A204.1 (cell line): ENCODE measurements at regions not wholly inside any gene's neighbourhood (a gene's known extent, or its start where the extent isn't known, plus 50 kb on each side); places are given as distances from the start of the nearest gene placed in this dataset.
A peak's percentile ranks its signal among the peaks of the same experiment; 100 is the strongest.
"Not testable (repeated sequence)": the region's sequence is repeated elsewhere in the genome, so short reads cannot be mapped to it uniquely, and the experiment has no call there.

Experiments
- FAIRE-seq: peaks from 2 replicates; lab custom pipeline; 2012; peaks lifted over from hg19 to GRCh38; lab: Jason Lieb, UNC

DNA sequence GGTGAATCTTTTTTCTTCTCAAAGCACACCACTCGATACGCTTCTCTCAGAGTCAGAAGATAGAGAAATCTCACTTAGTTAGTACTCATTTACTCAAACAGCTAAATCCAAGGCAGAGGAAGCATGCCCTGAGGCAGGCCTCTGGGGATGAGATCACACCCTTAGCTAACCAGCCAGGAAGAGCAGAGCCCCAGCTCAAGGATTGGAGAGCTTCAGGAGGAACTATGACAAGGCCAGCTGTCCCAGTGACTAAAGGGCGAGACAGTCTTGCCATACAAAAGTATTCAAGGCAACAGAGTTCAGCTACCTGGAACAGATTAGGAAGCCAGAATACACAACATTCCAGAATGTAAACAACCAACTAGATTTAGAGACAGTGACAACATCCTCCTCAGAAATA, 197.7 kb upstream of the CCDC196 start:
- no peak for FAIRE-seq

DNA sequence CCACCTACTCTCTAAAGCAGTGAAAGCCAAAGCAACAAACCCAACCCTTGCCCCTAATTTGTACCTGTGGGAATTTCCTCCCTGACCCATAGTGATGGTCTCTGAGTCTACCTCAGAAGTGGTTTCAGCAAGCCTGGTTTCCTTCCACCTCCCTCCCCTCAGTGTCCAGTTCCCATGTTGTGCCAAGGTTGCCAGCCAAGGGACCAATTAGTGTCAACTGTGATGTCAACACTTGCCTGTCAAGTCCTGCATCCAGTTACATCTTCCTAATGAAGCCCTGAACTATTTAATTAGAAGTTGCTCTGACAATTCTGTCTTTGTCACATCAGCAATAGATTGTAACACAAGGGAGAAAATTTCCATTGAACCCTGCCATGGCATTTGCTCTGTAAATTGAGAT, 194.4 kb upstream of the CCDC196 start:
- FAIRE-seq: no peak

DNA sequence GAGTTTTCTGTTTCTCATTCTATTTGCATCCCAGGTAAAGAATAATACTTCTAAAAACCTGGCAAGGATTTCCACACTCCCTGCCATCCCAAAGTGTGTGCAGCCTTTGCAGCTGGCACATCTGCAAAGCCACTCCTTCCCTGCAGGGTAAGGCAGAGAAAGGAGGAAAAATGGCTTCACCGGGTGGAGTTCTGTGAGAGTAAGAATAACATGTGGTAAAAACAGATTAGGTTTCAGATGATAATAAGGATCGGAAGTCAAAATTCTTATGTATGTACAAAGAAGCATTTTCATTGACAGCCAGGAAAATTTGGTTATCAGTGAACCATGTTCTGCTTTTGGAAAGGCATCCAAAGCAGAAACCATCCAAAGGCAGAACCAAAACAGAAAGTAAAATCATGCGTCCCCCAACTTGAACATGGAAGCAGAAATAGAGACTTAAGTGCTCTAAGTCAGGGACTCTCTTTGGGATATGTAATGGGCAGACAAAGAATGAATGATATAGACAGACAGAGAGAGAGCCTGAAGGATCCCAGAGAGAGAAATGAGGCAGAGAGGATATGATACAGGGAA, 192.6 kb upstream of the CCDC196 start:
- FAIRE-seq: no peak

DNA sequence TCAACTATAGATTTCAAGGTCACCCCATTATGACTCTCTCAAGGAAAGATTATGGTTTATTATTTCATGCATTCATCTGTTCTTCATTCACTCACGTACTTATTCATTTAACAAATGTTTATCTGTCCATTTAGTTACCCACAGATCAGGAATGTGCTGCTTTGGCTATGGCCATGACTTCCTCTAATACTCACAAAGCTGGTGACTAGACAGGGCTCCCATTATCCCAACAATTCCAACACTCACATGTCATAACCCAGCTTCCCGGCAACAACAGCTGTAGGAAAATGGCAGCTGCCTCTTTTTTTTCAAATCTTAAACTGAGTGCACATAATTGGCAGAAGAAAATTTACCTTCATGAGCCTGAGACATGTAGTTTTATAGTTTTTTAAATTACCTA, 190.8 kb upstream of the CCDC196 start:
- no peak for FAIRE-seq

DNA sequence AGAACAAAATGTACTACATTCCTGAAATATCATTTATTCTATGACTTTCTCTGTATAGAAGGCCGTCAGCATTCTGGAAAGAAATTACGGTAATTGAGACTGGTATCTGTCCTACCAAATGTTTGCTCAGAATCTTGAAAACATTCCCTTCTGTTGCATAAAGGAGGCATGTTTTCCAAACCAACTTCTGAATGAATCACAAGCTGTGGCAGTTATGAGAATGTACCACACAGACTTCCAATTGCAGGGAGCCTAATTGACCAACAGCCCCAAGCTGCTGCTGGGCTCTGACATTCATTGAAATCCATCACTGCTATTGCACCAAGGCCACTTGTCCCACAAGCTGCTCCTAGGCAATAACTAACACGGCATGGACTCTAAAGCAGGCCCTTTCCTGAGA, 185.3 kb upstream of the CCDC196 start:
- FAIRE-seq: no peak

DNA sequence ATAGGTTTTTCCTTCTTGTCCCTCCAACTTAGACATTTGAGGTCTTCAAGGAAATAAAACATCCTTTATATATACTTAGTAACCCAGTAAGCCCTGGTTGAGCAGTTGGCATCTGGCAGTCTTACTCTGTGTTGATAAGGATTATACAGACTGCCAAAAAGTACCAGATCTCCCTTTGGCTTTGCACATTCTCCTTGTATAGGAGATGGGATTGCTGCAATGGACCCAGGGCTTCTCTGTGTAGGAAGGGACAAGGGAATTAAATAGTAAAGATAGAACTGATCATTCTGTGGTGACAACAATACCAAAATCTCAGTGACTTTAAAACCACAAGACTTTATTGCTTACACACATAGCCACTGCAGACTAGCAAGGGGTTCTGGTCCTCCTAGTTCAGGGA, 180.1 kb upstream of the CCDC196 start:
- no peak for FAIRE-seq

DNA sequence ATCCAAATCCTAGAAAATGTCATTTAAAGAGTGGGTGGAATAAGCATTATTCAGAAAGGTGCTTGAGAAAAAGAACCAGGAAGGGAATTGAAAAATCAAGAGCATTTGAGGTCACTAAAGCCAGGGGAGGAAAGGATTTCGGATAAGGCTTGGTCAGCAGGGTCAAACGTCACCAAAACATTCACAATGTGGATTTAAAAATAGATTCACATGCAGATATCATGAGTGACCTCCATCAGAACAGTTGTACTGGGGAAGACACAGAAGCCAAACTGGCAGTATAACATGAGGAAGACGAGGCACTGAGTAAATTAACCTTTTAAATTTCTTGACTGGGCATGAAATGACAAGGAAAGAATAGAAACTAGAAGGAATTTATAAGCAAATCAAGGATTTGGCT, 175.1 kb upstream of the CCDC196 start:
- FAIRE-seq: no peak

DNA sequence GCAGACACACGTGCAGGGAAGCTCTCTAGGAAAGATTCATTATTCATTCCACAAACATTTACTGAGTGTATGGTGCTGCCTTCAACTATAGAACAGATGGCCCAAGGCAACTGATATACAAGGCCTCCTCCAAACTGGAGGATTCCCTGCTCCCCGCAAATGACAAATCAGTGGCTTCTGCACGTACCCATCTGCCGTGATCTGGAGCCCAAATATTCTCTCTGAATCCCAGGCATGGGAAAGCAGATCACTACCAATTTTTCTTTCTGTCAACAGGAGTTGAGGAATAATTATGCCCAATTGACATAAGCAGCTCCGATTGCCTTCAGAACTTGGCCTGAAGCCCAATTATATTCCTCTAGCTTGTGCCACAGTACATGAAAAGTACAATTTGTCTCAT, 174.2 kb upstream of the CCDC196 start:
- FAIRE-seq: no peak

DNA sequence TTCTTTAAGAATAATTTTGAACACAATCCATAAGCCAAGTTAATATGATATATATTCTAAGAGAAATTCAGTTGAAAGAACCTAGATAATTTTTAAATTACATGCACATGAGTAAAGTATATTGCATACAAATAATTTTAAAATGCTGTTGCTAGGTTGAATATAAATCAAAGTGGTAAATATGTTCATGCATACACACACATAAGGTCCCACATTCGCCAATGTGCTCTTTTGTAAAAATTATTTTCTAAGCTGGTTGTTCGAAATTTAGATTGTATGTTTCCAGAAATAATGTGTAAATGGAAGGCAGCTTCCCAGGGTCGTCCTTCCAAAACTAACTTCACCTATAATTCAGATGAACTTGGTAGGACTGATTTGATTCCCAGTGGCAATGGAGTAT, 173.7 kb upstream of the CCDC196 start:
- no peak for FAIRE-seq

DNA sequence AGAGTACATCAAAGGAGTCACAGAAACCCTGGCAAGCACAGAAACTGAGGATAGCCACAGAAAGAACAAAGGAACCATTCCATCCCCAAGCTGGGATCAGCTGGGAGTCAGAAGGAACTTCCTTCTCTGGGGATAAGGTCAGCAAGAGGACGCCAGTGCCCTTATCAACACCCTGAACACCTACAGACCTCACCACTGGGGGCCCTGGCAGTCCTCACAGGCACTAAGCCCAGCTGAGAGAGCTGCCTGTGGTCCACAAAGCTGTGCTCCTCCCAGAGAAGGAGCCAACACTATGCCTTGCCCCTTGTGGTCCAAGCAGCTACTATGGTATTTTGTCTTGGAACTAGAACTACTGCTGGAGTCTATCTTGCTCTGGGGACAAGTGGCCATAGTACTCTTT, 171.1 kb upstream of the CCDC196 start:
- FAIRE-seq: no peak

DNA sequence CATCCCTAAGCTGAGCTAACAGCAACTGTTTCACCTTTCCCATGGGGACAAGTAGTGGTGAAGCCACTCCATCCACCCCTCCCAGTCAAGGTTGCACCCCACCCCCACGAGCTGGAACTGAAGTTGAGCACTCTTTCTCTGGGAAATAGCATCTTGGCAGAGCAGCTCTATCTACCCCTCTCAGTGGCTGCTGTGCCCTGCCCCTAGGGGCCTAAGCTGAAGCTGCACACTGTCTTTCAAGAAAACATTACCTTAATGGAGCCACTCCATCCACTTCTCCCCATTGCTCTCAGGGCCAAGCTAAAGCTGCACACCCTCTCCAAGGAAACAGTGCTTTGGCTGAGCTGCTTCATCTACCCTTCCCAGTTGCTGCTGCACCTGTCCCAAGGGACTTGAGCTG, 170.6 kb upstream of the CCDC196 start:
- FAIRE-seq: no peak

DNA sequence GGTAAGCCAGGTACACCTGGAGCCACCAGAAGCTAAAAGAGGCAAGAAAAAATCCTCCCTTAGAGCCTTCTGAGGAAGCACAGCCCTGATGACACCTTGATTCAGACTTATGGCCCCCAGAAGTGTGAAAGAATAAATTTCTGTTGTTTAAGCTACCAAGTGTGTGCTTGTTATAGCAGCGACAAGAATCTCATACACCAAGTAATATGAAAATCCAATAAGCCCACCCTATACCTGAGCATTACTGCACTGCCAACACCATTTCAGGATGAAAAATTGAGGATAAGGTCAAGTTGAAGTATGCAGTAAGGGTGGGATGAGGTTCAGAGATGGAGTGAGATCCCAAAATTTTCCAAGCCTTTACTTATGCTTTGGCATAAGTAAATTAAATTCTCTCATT, 163.6 kb upstream of the CCDC196 start:
- FAIRE-seq: no peak

DNA sequence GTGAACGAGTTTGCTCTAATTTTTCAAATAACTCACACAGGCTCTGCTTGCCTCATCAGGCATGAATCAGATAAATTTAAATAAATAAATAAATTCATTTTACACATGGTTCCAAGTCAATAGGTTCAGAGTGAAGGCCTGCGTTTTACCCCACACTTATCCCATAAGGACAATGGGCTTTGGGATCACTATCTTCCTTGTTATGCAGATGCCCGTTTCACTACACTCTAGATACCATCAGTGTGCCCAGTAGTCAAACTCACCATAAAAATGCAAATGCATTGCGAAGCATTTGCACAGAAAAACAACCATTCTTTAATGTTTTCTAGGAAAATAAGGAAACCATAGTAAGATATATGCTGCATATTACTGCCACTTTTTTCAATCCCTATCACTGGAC, 155.9 kb upstream of the CCDC196 start:
- no peak for FAIRE-seq

DNA sequence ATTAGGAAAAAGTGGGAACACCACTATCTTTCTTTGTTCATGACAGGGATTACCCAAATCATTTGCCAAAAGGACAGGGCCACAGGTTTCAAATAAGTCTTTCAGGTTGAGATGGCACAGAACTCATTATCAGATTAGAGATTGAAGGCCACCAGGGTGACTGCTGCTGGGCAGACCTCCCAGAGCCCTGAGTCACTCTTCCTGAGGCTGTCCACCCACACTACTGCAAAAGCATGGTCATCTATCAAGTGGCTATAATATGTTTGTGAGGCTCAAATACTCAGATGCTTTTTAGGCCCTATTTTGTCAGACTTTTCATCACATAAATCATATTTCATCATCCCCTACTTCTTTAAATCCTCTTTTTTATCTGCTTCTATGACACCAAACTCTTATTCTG, 155.3 kb upstream of the CCDC196 start:
- FAIRE-seq: no peak

DNA sequence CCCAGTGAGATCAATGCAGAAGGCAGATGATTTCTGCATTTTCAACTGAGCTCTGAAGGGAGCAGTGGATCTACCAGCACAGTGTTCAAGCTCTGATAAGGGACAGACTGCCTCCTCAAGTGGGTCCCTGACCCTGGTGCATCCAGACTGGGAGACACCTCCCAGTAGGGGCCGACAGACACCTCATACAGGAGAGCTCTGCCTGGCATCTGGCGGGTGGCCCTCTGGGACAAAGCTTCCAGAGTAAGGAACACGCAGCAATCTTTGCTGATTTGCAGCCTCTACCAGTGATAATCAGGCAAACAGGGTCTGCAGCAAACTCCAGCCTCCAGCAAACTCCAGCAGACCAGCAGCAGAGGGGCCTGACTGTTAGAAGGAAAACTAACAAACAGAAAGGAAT, 152.9 kb upstream of the CCDC196 start:
- FAIRE-seq: not testable (repeated sequence)

DNA sequence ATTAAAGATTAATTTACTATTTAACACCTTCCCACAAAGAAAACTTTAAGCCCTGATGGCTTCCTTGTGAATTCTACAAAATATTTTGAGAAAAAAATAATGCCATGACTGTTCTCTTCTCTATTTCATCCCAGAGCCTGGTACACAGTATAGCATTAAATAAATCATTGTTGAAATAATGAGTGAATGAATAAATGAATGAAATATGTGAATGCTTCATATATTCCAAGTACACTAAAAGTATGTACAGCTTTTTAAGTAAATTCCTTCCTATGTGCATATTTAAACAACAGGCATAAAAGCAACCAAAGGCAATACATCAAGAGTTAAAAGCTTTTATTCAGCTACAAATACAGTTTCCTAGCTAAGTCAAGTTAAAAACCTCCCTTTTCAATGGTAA, 144.9 kb upstream of the CCDC196 start:
- no peak for FAIRE-seq

DNA sequence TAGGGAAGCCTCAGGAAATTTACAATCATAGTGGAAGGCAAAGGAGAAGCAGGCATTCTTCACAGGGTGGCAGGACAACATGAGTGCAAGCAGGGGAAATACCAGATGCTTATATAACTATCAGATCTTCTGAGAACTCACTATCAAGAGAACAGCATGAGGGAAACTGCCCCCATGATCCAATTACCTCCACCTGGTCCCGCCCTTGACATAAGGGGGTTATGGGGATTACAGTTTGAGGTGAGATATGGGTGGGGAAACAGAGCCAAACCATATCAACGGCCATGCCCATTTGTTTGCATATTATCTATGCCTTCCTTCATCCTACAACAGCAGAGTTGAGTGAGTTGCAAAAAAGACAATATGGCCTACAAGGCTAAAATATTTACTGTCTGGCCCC, 140.2 kb upstream of the CCDC196 start:
- FAIRE-seq: no peak

DNA sequence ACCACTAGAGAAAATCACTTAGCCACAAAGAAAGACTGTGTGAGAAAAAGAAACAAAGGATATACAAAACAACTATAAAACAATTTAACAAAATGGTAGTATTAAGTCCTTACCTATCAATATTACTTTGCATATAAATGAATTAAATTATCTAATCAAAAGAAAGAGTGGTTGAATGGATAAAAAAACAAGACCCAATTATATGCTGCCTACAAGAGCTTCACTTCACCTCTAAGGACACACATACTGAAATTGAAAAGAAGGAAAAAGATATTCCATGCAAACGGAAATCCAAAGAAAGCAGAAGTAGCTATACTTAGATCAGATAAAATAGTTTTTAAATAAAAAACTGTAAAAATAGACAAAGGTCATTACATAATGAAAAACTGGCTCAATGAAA, 134.9 kb upstream of the CCDC196 start:
- FAIRE-seq: no peak

DNA sequence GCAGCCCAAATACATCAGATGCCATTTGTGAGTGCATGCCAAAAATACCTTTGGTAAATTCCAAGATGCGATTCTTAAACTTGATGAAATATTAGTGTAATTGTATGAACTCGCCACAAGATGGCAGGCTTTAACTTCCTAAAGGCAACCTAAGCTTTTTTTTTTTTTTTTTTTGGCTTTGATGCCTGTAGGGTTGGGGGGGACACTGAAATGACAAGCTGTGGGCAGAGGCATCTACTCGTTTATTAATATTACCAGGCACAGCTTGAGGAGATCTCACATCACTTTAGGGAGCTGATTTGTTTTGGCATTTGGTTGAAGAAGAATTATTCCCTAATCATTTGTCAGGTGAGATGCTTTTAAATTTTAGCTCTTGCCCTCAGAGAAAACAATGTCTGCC, 126.7 kb upstream of the CCDC196 start:
- FAIRE-seq: peak; percentile 84

DNA sequence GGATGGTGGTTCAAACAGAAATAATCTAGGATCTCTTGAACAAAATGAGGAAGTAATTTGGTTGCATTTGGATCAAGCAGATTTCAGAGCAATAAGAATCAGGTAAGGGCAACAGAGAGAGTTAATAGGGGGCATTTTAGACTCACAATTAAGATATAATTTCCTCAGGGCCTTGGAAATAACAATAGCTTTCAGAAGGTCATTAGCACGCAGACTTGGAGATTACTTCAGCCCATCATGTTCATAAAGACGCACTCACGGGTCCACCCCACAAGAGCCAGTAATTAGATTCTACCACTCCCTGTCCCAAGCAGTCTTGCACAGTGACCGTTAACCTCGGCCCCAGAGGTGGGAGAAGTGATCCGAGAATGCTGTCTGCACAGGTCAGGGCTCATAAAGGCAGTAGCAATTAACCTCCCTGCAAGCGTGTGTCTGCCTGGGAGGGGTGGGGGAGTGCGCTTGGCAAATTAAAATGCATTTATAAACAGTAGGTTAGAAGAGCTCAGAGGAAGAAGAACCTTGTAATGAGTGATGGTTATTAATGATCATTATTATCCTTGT, 125.7 kb upstream of the CCDC196 start:
- FAIRE-seq: no peak

DNA sequence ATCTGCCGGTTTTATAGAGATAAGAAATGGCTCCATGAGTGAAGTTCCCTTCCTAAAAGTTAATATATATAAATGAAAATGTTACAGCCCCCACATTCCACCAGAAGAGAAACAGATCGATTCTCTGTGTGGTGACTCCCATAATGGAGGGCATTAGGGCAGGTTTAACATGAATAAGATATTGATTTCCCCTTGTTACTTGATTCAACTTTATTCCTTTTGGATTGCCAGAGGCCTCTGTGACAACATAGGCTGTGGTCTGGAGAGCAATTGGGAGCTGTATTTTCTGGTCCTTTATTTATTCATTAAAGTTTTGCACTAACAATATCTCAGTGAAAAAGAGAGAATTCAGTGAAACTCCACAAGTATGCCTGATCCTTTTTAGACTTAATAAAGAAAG, 125.2 kb upstream of the CCDC196 start:
- FAIRE-seq: no peak

DNA sequence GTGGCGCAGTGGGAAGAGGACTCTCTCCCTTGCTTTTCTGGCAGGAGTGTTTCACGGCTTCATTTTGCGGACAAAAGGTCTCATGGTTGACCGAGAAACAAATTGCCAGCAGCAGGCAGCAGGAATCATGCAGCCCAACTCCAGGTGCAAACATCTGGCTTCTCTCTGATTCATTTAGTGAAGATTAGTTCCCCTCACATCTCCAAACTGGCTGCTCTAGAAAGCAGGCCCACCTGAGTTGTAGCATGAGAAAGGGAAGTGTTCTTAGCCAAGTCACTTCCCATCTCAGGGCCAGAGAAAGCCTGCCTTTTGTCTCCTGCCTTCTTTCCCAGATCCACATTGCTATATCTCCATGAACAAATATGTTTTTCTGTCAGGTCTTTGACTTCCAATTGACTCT, 120.8 kb upstream of the CCDC196 start:
- no peak for FAIRE-seq

DNA sequence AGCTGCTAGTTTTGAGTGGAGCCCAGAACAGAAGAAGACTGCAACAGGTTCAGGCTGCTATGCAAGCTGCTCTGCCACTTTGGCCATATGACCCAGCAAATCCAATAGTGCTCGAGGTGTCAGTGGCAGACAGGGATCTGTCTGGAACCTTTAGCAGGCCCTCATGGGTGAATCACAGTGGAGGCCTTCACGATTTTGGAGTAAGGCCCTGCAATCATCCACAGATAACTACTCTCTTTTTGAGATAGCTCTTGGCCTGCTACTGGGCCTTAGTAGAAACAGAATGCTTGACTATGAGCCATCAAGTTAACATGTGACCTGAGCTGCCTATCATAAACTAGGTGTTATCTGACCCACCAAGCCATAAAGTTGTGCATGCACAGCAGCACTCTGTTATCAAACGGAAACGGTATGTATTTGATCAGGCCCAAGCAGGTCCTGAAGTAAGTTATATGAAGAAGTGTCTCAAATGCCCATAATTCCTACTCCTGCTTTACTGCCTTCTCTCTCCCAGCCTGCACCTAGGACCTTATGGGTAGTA, 116.9 kb upstream of the CCDC196 start:
- no peak for FAIRE-seq

DNA sequence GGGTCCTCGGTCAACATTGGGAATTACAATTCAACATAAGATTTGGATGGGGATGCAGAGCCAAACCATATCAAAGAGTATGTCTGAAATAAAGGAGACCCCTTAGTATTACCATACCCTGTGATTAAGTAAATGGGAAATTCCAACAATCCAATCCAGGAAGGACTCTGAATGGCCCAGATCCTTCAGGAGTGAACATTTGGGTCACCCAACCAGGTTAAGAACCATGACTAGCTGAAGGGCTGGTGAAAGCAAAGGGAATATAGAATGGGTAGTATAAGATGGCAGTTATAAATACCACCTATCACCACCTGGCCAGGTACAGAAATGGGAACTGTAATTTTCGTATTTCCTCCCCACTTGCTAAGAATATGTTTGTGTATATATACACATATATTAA, 114.4 kb upstream of the CCDC196 start:
- no peak for FAIRE-seq
